Adrenal gland (tissue), 9 donors: ENCODE measurements at regions not wholly inside any gene's neighbourhood (a gene's known extent, or its start where the extent isn't known, plus 50 kb on each side); places are given as distances from the start of the nearest gene placed in this dataset.

ENCODE experiments used
- DNase-seq, 7 donors: peaks; one replicate each; pipeline ENCODE4 v3.0.0-alpha.2; 2019 to 2020
- H3K27ac ChIP-seq, 5 donors: fragments of 200-600 bp; sonication (generic) in 4 of 5; 1 replicate in 3 of 5; 2 replicates in 2 of 5; pipeline versions ENCODE4 v1.5.1 to v1.8.0; 2016 to 2020; ENCODE audit warnings: mild to moderate bottlenecking in 1 of 5
- H3K27me3 ChIP-seq: fragments of 200-600 bp; 2 replicates; pipeline ENCODE4 v1.8.0; 2021
- H3K36me3 ChIP-seq, 2 donors: fragments of 200-600 bp; replicated peaks in 1 of 2; 1 replicate in 1 of 2; 2 replicates in 1 of 2; pipeline versions ENCODE4 v1.5.1 to v1.8.0; 2018 to 2022
- H3K4me1 ChIP-seq, 2 donors: fragments of 200-600 bp; replicated peaks in 1 of 2; 1 replicate in 1 of 2; 2 replicates in 1 of 2; pipeline versions ENCODE4 v1.5.1 to v1.8.0; 2018 to 2021
- H3K4me3 ChIP-seq, 4 donors: fragments of 200-600 bp; sonication (generic) in 3 of 4; one replicate each; pipeline ENCODE4 v1.5.1; 2016 to 2018
- H3K9me3 ChIP-seq, 3 donors: fragments of 200-600 bp; sonication (generic) in 1 of 3; replicated peaks in 1 of 3; 1 replicate in 2 of 3; 2 replicates in 1 of 3; pipeline versions ENCODE4 v1.5.1 to v1.8.0; 2016 to 2021
- POLR2A ChIP-seq, 2 donors: fragments of 450-650 bp; IDR thresholded peaks; one replicate each; pipeline ENCODE4 v1.6.1; 2017; ENCODE audit warnings: antibody characterized with exemption in 2 of 2, mild to moderate bottlenecking in 2 of 2, moderate library complexity in 1 of 2
- WGBS, 4 donors: extraction: QIAGEN DNeasy Blood & Tissue Kit in 2 of 4; methylation state at CpG; one replicate each; pipeline versions ENCODE4 v1.1.5 to v1.1.7; 2013 to 2017; 5-methylcytosine and 5-hydroxymethylcytosine counted together
- intact Hi-C, 2 donors: fragments of 100-400 bp; cut with DNase I; formaldehyde crosslinking; loops; one replicate each; pipeline versions ENCODE4 v1.14.1 to v1.15.0; 2022 to 2023
- TF ChIP-seq, protein P1 (sequence below), 6 experiments: fragments of 450-650 bp in 4 of 6; fragments of 200-600 bp in 2 of 6; sonication (generic) in 1 of 6; IDR thresholded peaks; 1 replicate in 5 of 6; 2 replicates in 1 of 6; pipeline versions ENCODE4 v1.5.1 to v1.8.0; 2016 to 2021; ENCODE audit warnings: antibody characterized with exemption in 6 of 6, mild to moderate bottlenecking in 2 of 6, moderate library complexity in 1 of 6
- donor health status: healthy with polysubstance abuse.
- donor health status: Bipolar disorder and iron deficiency.
- donor health status: DM: yes; HTN: yes; CAD: no.
- donor health status: DM: no; HTN: no; CAD: no.
- donor health status: DM: no; HTN: no; CAD: no.

DNA sequence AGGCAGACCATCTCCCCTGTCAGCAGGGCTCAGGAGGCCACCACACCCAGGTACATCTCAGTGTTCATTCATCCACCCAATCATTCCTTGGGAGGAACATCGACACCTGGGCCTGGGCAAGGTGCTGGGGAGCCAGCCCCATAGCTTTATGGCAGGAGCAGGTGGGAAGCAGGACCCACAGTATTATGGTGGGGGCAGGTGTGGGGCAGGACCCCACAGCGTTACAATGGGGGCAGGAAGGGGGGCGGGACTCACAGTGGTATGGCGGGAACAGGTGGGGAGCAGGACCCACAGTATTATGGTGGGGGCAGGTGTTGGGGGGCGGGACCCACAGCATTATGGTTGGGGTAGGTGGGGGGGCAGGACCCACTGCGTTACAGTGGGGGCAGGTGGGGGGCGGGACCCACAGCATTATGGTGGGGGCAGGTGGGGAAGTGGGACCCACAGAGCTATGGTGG, 128.9 kb upstream of the HS6ST1 start:
- peak in 3 of 7 donors; percentile 11 to 28 (median 12) for DNase-seq
- peak overlapping the region in 1 of 5 donors; percentile 13 for H3K27ac ChIP-seq
- no peak for TF ChIP-seq POLR2A (IDR thresholded peaks at IDR 0.05)
- TF ChIP-seq, protein P1, sequence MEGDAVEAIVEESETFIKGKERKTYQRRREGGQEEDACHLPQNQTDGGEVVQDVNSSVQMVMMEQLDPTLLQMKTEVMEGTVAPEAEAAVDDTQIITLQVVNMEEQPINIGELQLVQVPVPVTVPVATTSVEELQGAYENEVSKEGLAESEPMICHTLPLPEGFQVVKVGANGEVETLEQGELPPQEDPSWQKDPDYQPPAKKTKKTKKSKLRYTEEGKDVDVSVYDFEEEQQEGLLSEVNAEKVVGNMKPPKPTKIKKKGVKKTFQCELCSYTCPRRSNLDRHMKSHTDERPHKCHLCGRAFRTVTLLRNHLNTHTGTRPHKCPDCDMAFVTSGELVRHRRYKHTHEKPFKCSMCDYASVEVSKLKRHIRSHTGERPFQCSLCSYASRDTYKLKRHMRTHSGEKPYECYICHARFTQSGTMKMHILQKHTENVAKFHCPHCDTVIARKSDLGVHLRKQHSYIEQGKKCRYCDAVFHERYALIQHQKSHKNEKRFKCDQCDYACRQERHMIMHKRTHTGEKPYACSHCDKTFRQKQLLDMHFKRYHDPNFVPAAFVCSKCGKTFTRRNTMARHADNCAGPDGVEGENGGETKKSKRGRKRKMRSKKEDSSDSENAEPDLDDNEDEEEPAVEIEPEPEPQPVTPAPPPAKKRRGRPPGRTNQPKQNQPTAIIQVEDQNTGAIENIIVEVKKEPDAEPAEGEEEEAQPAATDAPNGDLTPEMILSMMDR (IDR thresholded peaks at IDR 0.05): no peak
- WGBS, 4 donors: 83 to 85% (median 84%) methylated on average over 1 to 7 of the region's 7 CpGs; no CpG with 5 or more reads in 1 of the 4 donors
- no peak overlapping the region for H3K4me3 ChIP-seq
- intact Hi-C loops: no loop called here
- H3K9me3 ChIP-seq: no peaks in the 10 kb centered on the region
- no peaks in the 10 kb centered on the region for H3K36me3 ChIP-seq
- H3K27me3 ChIP-seq: no peaks in the 10 kb centered on the region
- H3K4me1 ChIP-seq: peaks cover 13 to 15% of the 10 kb centered on the region in 2 donors

DNA sequence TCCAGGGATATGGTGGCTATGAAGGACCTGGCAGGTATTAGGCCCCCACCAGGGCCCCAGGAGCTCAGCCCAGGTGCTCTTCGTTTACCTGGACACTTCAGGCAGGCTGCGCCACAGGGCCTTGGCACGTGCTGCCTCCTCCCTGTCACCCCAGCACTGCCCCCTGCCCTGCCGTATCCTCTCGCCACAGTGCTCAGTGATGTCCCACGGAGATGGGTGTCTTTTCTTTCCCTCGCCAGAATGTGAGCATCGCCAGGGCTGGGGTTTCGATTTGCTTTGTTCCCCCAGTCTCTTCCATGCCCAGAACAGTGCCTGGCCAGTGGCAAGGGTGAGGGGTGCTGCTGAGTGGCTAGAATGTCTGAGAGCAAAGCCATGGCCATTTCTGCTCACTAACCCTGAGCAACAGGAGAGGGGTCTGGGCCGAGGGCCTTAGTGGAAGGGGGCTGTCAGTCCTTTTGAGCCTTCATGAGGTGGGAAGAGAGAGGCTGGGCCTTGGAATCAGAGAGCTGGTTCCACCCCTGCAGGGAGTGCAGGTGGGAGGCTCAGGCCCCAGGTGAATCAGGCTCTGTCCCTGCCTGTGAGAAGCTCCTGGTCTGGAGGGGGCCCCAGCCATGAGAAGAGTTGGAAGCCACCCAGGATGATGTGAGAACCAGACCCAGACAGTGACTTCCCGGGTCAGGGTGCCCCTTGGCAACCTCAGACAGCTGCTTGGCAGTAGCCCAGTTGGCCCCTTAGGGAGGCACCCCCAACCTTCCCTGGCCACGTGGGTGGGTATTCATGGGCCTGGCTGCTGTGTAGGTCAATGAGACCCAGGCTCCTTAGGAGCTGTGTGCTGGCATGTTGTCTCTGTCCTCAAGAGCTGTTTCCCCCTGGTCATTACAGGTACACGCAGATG, 129.9 kb upstream of the HS6ST1 start:
- 88 to 94% (median 91%) methylated on average over 9 to 13 of the region's 13 CpGs for WGBS, 4 donors
- H3K27ac ChIP-seq: no peak overlapping the region
- H3K36me3 ChIP-seq: no peaks in the 10 kb centered on the region
- no peak overlapping the region for H3K4me3 ChIP-seq
- no peaks in the 10 kb centered on the region for H3K27me3 ChIP-seq
- H3K9me3 ChIP-seq: no peaks in the 10 kb centered on the region
- DNase-seq: peak in 3 of 7 donors; percentile 16 to 45 (median 20)
- H3K4me1 ChIP-seq: peaks cover 3 to 5% of the 10 kb centered on the region in 2 donors
- intact Hi-C loops: no loop called here
- TF ChIP-seq, protein P1 (IDR thresholded peaks at IDR 0.05): no peak
- no peak for TF ChIP-seq POLR2A (IDR thresholded peaks at IDR 0.05)

DNA sequence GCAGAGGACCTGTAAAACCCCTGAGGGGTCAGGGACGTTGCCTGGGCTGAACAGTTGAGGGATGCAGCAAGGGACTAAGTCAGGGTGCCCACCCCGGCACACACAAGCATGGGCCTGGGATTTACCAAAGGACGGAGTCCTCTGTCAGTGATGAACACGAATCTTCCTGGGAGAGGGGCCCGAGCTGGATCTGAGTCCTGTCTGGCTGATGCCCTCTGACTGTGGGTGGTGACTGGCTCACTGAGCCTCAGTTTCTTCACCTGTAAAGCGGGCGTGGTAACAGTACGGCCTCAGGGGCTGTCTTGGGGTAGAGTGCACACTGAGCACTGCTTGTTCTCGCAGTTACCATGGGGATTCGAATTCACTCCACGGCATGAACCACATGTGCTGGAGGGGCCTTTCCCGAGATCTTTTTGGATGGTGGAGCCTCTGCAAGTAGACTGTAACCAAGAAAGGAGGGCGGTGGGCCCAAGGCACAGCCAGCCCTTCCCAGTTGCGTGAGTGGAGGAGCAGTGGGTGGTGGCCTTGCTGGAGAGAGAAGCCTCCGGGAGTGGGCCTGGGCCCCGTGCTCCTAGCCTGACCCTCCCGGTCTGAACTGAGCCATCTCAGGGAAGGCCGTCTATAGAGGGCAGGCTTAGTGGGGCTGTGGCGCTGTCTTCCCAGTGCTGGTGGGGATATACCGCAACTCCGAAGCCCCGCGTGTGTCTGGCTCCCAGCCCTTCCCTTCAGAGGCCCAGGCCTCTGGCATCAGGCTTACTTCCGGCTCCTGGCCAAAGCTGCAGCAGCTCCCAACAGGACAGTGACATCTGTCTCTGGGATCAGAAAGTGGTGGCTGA, 130.8 kb upstream of the HS6ST1 start:
- intact Hi-C loops: no loop called here
- no peaks in the 10 kb centered on the region for H3K27me3 ChIP-seq
- no peaks in the 10 kb centered on the region for H3K9me3 ChIP-seq
- H3K27ac ChIP-seq: peak overlapping the region in 1 of 5 donors; percentile 22
- no peaks in the 10 kb centered on the region for H3K36me3 ChIP-seq
- 88 to 93% (median 89%) methylated on average over 17 to 24 of the region's 24 CpGs for WGBS, 4 donors
- no peaks in the 10 kb centered on the region for H3K4me1 ChIP-seq
- H3K4me3 ChIP-seq: no peak overlapping the region
- TF ChIP-seq, protein P1 (IDR thresholded peaks at IDR 0.05): no peak
- TF ChIP-seq POLR2A (IDR thresholded peaks at IDR 0.05): no peak
- DNase-seq: peak in 4 of 7 donors; percentile 9 to 50 (median 14)
